GM12878 (cell line): ENCODE measurements at regions not wholly inside any gene's neighbourhood (a gene's known extent, or its start where the extent isn't known, plus 50 kb on each side); places are given as distances from the start of the nearest gene placed in this dataset.
"Not testable (repeated sequence)": the region's sequence is repeated elsewhere in the genome, so short reads cannot be mapped to it uniquely, and the experiment has no call there.

Experiments used
- ATAC-seq: fragments of 200-7000 bp; cut with Tn5 transposase; 3 replicates; pipeline ENCODE4 v1.9.1; 2020; ENCODE audit warnings: mild to moderate bottlenecking, moderate library complexity
- BruUV-seq: library from RNA; stranded (reverse); fragments of 400-500 nt; replicated peaks from 2 replicates; lab custom pipeline; 2021; lab: Mats Ljungman, UMichigan
- CTCF ChIA-PET: fragments of 300-600 bp; sonication (Branson Sonifier 250); formaldehyde crosslinking; extraction: SDS; loops from one replicate; lab custom pipeline; 2021; ENCODE audit warnings: inconsistent platforms; lab: Yijun Ruan, JAX
- POLR2A ChIA-PET: fragments of 350-600 bp; formaldehyde crosslinking; extraction: SDS; loops from one replicate; lab custom pipeline; 2021; ENCODE audit warnings: inconsistent platforms; lab: Charles Lee
- RAD21 ChIA-PET: fragments of 300-600 bp; sonication (Branson Sonifier 250); formaldehyde crosslinking; loops from one replicate; lab custom pipeline; 2023; ENCODE audit warnings: antibody characterized with exemption; ENCODE audit not compliant: unreplicated experiment; lab: Charles Lee
- SMC1A ChIA-PET: fragments of 300-600 bp; sonication (Branson Sonifier 250); formaldehyde crosslinking; loops from one replicate; lab custom pipeline; 2023; ENCODE audit not compliant: unreplicated experiment, uncharacterized antibody; lab: Charles Lee
- DNase-seq: peaks from one replicate; pipeline ENCODE4 v3.0.0-alpha.2; 2011; ENCODE audit warnings: low read depth, low spot score
- FAIRE-seq: peaks from 3 replicates; lab custom pipeline; 2011; peaks lifted over from hg19 to GRCh38; lab: Jason Lieb, UNC
- H2AFZ ChIP-seq: 2 replicates; pipeline ENCODE4 v1.6.0; 2011; ENCODE audit warnings: low read depth, low read length, control low read depth; ENCODE audit not compliant: control insufficient read depth
- H3K27ac ChIP-seq: 2 replicates; pipeline ENCODE4 v1.5.1; 2011; ENCODE audit warnings: control low read depth; ENCODE audit not compliant: control insufficient read depth, insufficient read depth
- H3K27me3 ChIP-seq, 2 experiments: replicated peaks in 1 of 2; 2 replicates each; pipeline versions ENCODE4 v1.6.0 to v1.6.1; 2011; ENCODE audit warnings: low read length in 1 of 2; ENCODE audit not compliant: control insufficient read depth in 2 of 2, insufficient read depth in 2 of 2
- H3K36me3 ChIP-seq, 2 experiments: 2 replicates each; pipeline ENCODE4 v1.5.1; 2011; ENCODE audit warnings: low read length in 1 of 2; ENCODE audit not compliant: control insufficient read depth in 2 of 2, insufficient read depth in 2 of 2
- H3K4me1 ChIP-seq: 2 replicates; pipeline ENCODE4 v1.6.1; 2011; ENCODE audit warnings: mild to moderate bottlenecking, low read length, moderate library complexity, mixed read lengths; ENCODE audit not compliant: control insufficient read depth, insufficient read depth
- H3K4me2 ChIP-seq: 2 replicates; pipeline ENCODE4 v1.6.0; 2011; ENCODE audit warnings: control low read depth; ENCODE audit not compliant: control insufficient read depth, insufficient read depth
- H3K4me3 ChIP-seq: fragments of 200-600 bp; sonication (generic); 2 replicates; pipeline ENCODE4 v1.5.1; 2016
- H3K79me2 ChIP-seq: 2 replicates; pipeline ENCODE4 v1.6.0; 2011; ENCODE audit warnings: low read length; ENCODE audit not compliant: control insufficient read depth, insufficient read depth
- H3K9ac ChIP-seq: 2 replicates; pipeline ENCODE4 v1.8.0; 2011; ENCODE audit warnings: low read length, control low read depth, mixed read lengths; ENCODE audit not compliant: control insufficient read depth, insufficient read depth
- H3K9me3 ChIP-seq: replicated peaks from 3 replicates; pipeline ENCODE4 v1.5.1; 2011; ENCODE audit warnings: mild to moderate bottlenecking, low read length; ENCODE audit not compliant: control insufficient read depth, insufficient read depth
- H4K20me1 ChIP-seq: 2 replicates; pipeline ENCODE4 v1.6.0; 2011; ENCODE audit not compliant: control insufficient read depth, insufficient read depth
- CREB1 ChIP-seq: IDR thresholded peaks from 2 replicates; pipeline ENCODE4 v1.6.1; 2012; ENCODE audit warnings: low read depth, mild to moderate bottlenecking, inconsistent platforms
- CREM ChIP-seq: IDR thresholded peaks from 2 replicates; pipeline ENCODE4 v1.6.1; 2014; ENCODE audit warnings: antibody characterized with exemption, low read depth
- GABPA ChIP-seq: IDR thresholded peaks from 2 replicates; pipeline ENCODE4 v1.6.1; 2014; ENCODE audit warnings: antibody characterized with exemption, low read depth, mild to moderate bottlenecking, inconsistent platforms
- PKNOX1 ChIP-seq: fragments of 450-650 bp; IDR thresholded peaks from 2 replicates; pipeline ENCODE4 v1.6.1; 2016; ENCODE audit warnings: mild to moderate bottlenecking
- POU2F2 ChIP-seq: IDR thresholded peaks from 3 replicates; pipeline ENCODE4 v1.6.1; 2011; ENCODE audit warnings: low read depth, mild to moderate bottlenecking, low read length, borderline replicate concordance
- TCF12 ChIP-seq: IDR thresholded peaks from 2 replicates; pipeline ENCODE4 v1.6.1; 2011; ENCODE audit warnings: low read depth, mild to moderate bottlenecking, low read length
- WGBS: methylation state at CpG from one replicate; pipeline ENCODE4 v1.1.6; 2016; ENCODE audit warnings: low lambda C conversion rate; ENCODE audit not compliant: insufficient replicate concordance, insufficient coverage; ENCODE audit errors: missing lambda C conversion rate; 5-methylcytosine and 5-hydroxymethylcytosine counted together
- in situ Hi-C: fragments of 300-500 bp; cut with MboI; formaldehyde crosslinking; loops from 9 replicates; pipeline ENCODE4 v1.14.3; 2018; ENCODE audit warnings: mixed read lengths
- intact Hi-C: fragments of 100-400 bp; cut with micrococcal nuclease; formaldehyde crosslinking; loops from one replicate; pipeline ENCODE4 v1.14.2; 2022; ENCODE audit not compliant: unreplicated experiment

DNA sequence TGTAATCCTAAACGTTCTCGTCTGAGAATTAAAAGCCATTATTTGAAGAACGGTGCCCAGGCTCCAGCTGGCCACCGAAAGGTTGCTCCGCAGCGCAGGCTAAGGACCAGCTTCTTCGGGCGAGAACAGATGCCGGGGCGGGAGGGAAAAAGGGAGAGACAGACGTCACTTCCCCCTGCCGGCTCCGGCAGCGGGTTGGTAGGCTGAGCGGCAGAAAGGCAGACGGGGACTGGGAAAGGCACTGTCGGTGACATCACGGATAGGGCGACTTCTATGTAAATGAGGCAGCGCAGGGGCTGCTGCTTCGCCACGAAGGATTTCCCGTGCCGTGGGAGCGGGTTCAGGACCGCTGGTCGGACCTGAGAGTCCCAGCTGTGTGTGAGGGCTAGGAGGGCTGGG lies 147.5 kb upstream of the NOTCH2NLA start:
- peak; percentile 50 for TF ChIP-seq CREM
- TF ChIP-seq GABPA = peak; percentile 49
- TF ChIP-seq TCF12 = 0 out of 2 replicates have a peak, but pooled peaks have one; percentile 17
- 0 out of 3 replicates have a peak, but pooled peaks have one; percentile 10 for TF ChIP-seq POU2F2
- peak; percentile 65 for TF ChIP-seq CREB1
- peak; percentile 57 for TF ChIP-seq PKNOX1
- TF ChIP-seq, all 136 proteins: peak for 6; not testable (repeated sequence) for 130
- SMC1A ChIA-PET, H2AFZ ChIP-seq, BruUV-seq, H3K27me3 ChIP-seq, H3K27ac ChIP-seq, H3K36me3 ChIP-seq, FAIRE-seq, H3K4me3 ChIP-seq, H3K9ac ChIP-seq, H4K20me1 ChIP-seq, intact Hi-C loops, in situ Hi-C loops, H3K9me3 ChIP-seq, H3K4me1 ChIP-seq, CTCF ChIA-PET, RAD21 ChIA-PET, H3K79me2 ChIP-seq: not testable (repeated sequence)
- POLR2A ChIA-PET = interaction anchor here (0.6 kb wide), 1 partner anchor 684 kb away, joined by 8 read pairs; no protein-coding TSS in a partner anchor
- WGBS = 0% methylated on average over 15 of the region's 27 CpGs
- 0 out of 2 replicates have a peak overlapping the region, but pooled peaks have one; percentile 33 for H3K4me2 ChIP-seq
- ATAC-seq = peak; percentile 64
- DNase-seq = peak; percentile 20

- H4K20me1 ChIP-seq, H3K79me2 ChIP-seq, H3K27me3 ChIP-seq, H3K4me2 ChIP-seq, RAD21 ChIA-PET, H3K27ac ChIP-seq, CTCF ChIA-PET, in situ Hi-C loops, H3K4me1 ChIP-seq, ATAC-seq, H2AFZ ChIP-seq, DNase-seq, H3K36me3 ChIP-seq, SMC1A ChIA-PET, H3K4me3 ChIP-seq, BruUV-seq, H3K9ac ChIP-seq, intact Hi-C loops, POLR2A ChIA-PET, H3K9me3 ChIP-seq, FAIRE-seq: not testable (repeated sequence)
- WGBS = 42% methylated on average over 6 of the region's 6 CpGs
These were observed 146.3 kb upstream of the NOTCH2NLA start for GRCh38 chr1:146375108-146375507.

- in situ Hi-C loops, H3K79me2 ChIP-seq, H3K9me3 ChIP-seq, H3K27ac ChIP-seq, H3K9ac ChIP-seq, BruUV-seq, RAD21 ChIA-PET, H2AFZ ChIP-seq, ATAC-seq, intact Hi-C loops, H4K20me1 ChIP-seq, H3K36me3 ChIP-seq, H3K4me1 ChIP-seq, FAIRE-seq, DNase-seq, H3K4me3 ChIP-seq, SMC1A ChIA-PET, H3K27me3 ChIP-seq, CTCF ChIA-PET, H3K4me2 ChIP-seq, POLR2A ChIA-PET: not testable (repeated sequence)
- 3% methylated on average over 20 of the region's 23 CpGs for WGBS
These were observed 141.1 kb upstream of the NOTCH2NLA start for GRCh38 chr1:146369940-146370339.
